GM10248 (cell line): ENCODE measurements at regions not wholly inside any gene's neighbourhood (a gene's known extent, or its start where the extent isn't known, plus 50 kb on each side); places are given as distances from the start of the nearest gene placed in this dataset.

Source experiments
- CTCF ChIA-PET: fragments of 300-600 bp; sonication (Branson Sonifier 250); formaldehyde crosslinking; extraction: SDS; loops from one replicate; lab custom pipeline; 2021; ENCODE audit warnings: antibody characterized with exemption; lab: Yijun Ruan, JAX
- POLR2A ChIA-PET: fragments of 350-650 bp; sonication (Branson Sonifier 250); formaldehyde crosslinking; extraction: SDS; loops from one replicate; lab custom pipeline; 2020; ENCODE audit warnings: antibody characterized with exemption; lab: Yijun Ruan, JAX
- DNase-seq: peaks from one replicate; pipeline ENCODE4 v3.0.0; 2012; ENCODE audit errors: extremely low spot score
- TF ChIP-seq, protein P1 (sequence below): IDR thresholded peaks from 2 replicates; pipeline ENCODE4 v1.5.1; 2012; ENCODE audit warnings: mild to moderate bottlenecking, low read depth; ENCODE audit errors: extremely low read depth, missing control alignments, control extremely low read depth

DNA sequence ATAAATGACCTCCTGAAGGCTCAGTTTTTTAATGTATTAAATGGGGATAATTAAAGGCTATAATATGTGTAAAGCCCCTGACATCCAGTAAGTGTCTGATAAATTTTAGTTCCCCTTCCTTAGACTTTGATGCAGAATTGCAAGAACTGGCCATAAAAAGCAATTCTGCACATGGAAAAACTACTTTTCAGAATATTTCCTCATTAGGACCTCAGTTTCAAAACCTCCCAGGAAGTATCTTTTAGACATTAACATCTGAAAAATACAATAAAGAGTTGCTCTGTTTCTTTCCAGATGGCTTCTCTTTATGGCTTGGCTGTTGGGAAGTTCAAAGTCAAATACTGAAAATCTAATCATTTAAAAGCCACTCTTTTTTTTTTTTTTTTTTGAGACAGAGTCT is 106.3 kb upstream of the ZNF217 start:
- ChIA-PET POLR2A (no interaction called here), CTCF (interaction anchor here (1.6 kb wide), 1 partner anchor 14 kb away, joined by 5 read pairs; no protein-coding TSS in a partner anchor)
- TF ChIP-seq, protein P1, sequence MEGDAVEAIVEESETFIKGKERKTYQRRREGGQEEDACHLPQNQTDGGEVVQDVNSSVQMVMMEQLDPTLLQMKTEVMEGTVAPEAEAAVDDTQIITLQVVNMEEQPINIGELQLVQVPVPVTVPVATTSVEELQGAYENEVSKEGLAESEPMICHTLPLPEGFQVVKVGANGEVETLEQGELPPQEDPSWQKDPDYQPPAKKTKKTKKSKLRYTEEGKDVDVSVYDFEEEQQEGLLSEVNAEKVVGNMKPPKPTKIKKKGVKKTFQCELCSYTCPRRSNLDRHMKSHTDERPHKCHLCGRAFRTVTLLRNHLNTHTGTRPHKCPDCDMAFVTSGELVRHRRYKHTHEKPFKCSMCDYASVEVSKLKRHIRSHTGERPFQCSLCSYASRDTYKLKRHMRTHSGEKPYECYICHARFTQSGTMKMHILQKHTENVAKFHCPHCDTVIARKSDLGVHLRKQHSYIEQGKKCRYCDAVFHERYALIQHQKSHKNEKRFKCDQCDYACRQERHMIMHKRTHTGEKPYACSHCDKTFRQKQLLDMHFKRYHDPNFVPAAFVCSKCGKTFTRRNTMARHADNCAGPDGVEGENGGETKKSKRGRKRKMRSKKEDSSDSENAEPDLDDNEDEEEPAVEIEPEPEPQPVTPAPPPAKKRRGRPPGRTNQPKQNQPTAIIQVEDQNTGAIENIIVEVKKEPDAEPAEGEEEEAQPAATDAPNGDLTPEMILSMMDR: no peak
- DNase-seq: peak; percentile 7

DNA sequence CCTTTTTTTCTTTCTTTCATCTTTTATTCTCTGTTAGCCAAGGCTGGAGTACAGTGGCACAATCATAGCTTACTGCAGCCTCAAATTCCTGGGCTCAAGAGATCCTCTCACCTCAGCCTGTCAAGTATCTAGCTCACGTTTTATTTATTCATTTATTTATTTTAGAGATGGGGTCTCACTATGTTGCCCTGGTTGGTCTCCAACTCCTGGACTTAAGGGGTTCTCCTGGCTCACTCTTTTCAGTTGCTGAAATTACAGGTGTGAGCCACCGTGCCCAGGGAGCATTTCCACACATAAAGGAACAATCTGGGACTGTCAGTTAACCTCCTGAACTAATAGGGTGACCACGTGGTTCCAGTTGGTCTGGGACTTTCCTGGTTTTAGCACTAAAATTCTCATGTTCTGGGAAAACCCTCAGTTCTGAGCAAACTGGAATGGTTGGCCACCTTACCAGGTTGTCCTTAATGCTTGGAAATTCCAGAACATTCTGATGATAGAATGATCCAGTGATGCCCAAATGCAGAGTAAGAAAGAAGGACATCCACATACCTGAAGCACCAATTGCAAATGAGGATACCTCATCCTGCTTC is 105.5 kb upstream of the ZNF217 start:
- POLR2A ChIA-PET: no interaction called here

DNA sequence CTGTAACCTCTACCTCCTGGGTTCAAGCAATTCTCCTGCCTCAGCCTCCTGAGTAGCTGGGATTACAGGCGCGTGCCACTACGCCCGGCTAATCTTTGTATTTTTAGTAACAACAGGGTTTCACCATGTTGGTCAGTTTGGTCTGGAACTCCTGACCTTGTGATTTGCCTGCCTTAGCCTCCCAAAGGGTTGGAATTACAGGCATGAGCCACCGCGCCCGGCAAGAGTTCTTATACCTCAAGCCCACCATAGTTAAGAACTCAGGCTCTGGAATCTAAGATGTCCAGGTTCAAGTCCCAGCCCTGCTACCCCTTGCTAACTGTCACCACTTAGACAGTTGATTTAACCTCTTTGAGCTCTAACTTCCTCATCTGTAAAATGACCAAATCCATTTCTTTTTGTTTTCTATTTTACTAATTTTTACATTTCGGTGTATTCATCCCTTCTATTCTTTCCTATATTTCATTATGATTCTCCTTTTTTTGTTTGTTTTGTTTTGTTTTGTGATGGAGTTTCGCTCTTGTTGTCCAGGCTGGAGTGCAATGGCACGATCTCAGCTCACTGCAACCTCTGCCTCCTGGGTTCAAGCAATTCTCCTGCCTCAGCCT is 104.8 kb upstream of the ZNF217 start:
- CTCF ChIA-PET: interaction anchor here (0.6 to 0.9 kb wide), 5 partner anchors 12 to 218 kb away, joined by 3 to 4 read pairs (median 3); no protein-coding TSS in a partner anchor
- TF ChIP-seq, protein P1: no peak
- POLR2A ChIA-PET: no interaction called here
- DNase-seq: peak; percentile 26

More for the DNA sequence above, 105.5 kb upstream of the ZNF217 start:
- peak; percentile 12 for DNase-seq
- TF ChIP-seq, protein P1: no peak
- CTCF ChIA-PET: interaction anchor here (0.6 to 1.6 kb wide), 6 partner anchors 13 to 217 kb away, joined by 3 to 5 read pairs (median 3); no protein-coding TSS in a partner anchor

DNA sequence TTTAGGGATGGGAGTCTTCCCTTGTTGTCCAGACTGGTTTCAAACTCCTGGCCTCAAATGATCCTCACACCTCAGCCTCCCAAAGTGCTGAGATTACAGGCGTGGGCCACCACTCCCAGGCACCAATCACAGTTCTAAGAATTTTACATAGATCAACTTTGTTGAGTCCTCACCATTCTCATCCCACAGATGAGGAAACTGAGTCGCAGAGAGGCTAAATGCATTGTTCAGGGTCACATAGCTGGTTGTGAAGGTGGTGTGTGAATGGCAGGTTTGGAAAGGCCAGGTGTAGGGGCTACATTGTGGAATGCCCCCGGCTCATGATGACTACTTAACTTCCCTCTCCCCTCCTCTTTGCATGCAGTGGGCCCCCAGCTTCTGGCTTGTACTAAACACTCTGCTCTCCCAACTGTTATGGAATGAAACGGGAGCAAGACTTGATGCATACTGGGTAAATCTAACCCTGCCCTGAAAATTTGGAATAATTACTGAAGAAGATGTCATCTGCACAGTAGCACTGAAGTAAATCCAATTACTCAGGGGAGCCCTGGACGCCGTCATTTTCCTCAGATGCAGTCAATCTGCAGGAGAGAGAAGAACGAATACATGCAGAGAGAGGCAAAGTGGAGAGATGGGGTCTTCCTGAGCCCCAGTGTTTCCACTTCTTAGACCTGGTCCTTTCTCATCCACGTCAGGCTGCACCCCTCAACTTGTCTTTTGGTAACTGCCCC is 102.3 kb upstream of the ZNF217 start:
- TF ChIP-seq, protein P1: no peak
- POLR2A ChIA-PET: no interaction called here
- CTCF ChIA-PET: interaction anchor here (0.8 to 2.4 kb wide), 2 partner anchors 10 to 11 kb away, joined by 3 to 9 read pairs; no protein-coding TSS in a partner anchor
- no peak for DNase-seq

DNA sequence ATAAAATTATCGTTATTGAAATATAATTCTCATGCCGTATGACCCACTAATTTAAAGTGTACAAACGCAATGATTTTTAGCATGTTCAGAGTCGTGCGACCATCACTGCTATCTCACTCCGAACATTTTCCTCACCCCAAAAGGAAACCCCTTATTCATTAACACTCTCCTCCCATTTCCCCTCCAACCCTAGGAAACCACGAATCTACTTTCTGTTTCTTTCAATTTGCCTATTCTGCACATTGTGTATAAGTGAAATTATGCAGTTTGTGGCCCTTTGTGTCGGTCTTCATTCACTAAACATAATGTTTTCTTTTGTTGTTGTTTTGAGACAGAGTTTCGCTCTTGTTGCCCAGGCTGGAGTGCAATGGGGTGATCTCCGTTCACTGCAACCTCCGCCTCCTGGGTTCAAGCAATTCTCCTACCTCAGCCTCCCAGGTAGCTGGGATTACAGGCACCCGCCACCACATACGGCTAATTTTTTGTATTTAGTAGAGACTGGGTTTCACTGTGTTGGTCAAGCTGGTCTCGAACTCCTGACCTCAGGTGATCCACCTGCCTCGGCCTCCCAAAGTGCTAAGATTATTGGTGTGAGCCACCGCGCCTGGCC is 99.7 kb upstream of the ZNF217 start:
- CTCF ChIA-PET: no interaction called here
- POLR2A ChIA-PET: no interaction called here
- DNase-seq: no peak
- TF ChIP-seq, protein P1: no peak
